OCI-LY3 (cell line): ENCODE measurements at regions not wholly inside any gene's neighbourhood (a gene's known extent, or its start where the extent isn't known, plus 50 kb on each side); places are given as distances from the start of the nearest gene placed in this dataset.
"Not testable (repeated sequence)": the region's sequence is repeated elsewhere in the genome, so short reads cannot be mapped to it uniquely, and the experiment has no call there.

Experiments used
- EZH2phosphoT487 ChIP-seq: fragments of 200-600 bp; shearing (Covaris generic); IDR thresholded peaks from 2 replicates; pipeline ENCODE4 v1.6.1; 2018; ENCODE audit warnings: antibody characterized with exemption, mixed run types, low read depth
- TF ChIP-seq, protein P1 (sequence below): fragments of 200-600, 300-600 bp; sonication (generic); IDR thresholded peaks from 2 replicates; pipeline ENCODE4 v1.5.1; 2014; ENCODE audit warnings: antibody characterized with exemption, low read length, low read depth

DNA sequence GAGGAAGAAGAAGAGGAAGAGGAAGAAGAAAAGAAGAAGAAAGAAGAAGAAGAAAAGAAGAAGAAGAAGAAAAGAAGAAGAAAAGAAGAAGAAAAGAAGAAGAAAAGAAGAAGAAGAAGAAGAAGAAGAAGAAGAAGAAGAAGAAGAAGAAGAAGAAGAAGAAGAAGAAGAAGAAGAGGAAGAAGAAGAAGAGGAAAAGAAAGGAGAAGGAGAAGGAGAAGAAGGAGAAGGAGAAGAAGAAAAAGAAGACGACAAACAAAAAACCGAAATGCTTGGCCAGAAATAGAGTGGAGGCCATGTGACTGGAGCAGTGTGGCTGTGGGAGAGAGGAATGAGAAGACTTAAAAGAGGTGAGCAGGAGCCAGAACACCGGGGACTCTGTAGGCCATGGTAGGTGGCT lies 75.1 kb downstream of the GLUL start:
- TF ChIP-seq, protein P1, sequence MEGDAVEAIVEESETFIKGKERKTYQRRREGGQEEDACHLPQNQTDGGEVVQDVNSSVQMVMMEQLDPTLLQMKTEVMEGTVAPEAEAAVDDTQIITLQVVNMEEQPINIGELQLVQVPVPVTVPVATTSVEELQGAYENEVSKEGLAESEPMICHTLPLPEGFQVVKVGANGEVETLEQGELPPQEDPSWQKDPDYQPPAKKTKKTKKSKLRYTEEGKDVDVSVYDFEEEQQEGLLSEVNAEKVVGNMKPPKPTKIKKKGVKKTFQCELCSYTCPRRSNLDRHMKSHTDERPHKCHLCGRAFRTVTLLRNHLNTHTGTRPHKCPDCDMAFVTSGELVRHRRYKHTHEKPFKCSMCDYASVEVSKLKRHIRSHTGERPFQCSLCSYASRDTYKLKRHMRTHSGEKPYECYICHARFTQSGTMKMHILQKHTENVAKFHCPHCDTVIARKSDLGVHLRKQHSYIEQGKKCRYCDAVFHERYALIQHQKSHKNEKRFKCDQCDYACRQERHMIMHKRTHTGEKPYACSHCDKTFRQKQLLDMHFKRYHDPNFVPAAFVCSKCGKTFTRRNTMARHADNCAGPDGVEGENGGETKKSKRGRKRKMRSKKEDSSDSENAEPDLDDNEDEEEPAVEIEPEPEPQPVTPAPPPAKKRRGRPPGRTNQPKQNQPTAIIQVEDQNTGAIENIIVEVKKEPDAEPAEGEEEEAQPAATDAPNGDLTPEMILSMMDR, result not testable (repeated sequence)
- not testable (repeated sequence) for TF ChIP-seq EZH2phosphoT487
